ENCODE measurements at regions not wholly inside any gene's neighbourhood (a gene's known extent, or its start where the extent isn't known, plus 50 kb on each side); places are given as distances from the start of the nearest gene placed in this dataset.

DNA sequence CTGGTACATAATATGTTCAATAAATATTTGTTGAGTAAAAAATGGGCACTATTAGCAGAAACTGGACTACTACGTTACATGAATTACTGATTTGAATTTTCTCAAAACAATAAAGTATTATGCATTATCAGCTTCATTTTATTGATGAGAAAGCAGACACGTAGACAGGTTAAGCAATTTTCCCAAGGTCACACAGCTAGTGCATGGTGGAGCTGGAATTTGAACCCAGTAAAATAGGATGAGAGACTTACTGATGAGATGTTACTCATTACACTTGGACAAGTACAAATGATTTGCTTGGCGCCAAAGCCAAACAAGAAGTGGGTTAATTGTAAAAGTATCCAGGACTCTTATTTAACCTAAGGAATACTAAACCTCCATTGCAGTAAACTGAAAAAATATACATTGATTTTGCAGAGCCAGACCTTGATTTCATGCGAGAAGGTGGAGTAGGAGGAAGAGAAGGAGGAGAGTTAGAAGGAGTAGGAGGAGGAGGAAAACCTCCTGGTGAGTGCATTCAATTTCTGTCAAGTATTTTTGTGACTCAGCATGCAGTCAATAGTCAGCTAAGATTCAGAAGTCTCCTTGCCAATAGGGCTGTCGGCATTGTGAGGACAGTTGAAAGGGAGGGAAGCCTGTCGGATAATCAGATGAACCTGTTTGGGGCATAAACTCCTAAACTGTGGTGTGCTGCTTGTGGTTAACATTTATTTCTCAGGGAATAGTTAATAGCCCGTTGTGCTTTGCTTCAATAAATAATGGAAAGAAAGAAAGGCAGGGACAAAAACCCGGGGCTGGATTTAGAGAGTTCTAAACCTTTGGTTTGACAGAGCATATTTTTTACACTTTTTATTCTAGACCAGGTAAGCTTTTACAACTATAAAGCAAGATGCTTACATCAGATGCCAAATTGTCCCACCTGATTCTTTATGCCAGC is 77.0 kb upstream of the TACR1 start:
- DNase-seq = no peak

DNA sequence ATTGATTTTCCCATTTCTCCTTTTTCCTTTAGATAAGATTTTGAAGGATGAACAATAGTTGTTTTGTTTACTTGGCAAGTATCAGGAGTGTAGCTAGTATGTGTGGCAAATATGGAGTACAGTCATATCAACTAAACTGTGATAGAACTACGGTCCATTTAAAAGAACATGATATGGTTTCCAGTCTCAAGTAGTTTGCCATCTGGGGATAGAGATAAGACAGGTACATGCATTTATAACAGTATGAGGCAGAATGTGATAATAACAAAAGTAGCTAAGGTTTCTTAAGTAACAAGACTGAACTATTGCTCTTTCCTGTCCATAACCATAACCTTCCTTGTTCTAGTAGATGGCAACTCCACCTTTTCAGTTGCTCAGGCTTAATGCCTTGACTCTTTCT is 75.6 kb upstream of the TACR1 start:
- no peak for DNase-seq

DNA sequence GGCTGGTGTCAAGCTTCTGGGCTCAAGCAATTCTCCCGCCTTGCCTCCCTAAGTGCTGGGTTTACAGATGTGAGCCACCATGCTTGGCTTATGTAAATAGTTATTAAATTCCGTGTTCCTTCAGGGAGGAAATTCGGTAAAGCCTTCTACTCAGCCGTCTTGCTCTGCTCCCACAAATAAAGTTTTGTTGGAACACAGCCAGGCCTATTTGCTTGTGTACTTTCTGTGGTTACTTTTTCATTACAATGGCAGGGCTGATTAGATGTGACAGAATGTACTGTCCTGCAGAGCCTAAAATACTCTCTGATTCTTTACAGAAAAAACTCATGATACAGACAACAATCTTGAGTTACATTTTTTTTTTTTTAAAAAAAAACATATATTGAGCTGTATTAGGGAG is 68.8 kb upstream of the TACR1 start:
- DNase-seq = no peak

DNA sequence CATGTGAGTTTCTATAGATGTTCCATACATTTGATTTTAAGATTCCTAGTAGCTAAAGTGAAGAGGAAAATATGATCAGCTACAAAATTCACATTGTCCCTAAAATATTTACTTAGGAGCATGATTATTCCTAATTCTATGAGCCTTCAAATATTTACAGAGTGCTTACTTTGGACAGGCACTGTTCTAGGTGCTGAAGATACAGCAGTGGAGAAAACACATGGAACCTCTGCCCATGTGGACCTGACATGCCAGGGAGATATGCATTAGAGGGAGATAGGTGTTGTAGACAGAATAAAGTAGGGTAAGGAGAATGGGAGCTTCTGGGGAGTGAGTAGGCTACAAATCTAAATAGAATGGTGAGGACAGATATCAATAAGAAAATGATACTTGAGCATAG is 62.6 kb upstream of the TACR1 start:
- no peak for DNase-seq

DNA sequence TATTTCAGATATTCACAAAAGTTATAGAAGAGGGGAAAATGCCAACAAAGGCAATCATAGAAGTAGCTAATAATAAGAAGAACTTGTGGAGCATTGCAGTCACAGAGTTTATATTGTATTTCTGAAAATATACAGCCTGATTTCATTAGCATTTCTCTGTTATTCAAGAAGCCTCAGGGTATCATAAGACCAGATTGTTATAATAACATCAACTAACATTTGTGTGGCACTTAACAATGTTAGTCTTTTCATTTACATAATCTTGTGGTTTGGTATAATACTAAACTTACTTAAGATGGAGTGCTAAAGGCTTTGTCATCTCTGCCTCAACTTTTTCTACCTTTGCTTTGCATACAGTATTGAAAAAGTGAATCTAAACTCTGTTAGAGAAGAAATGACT is 61.6 kb upstream of the TACR1 start:
- no peak for DNase-seq

DNA sequence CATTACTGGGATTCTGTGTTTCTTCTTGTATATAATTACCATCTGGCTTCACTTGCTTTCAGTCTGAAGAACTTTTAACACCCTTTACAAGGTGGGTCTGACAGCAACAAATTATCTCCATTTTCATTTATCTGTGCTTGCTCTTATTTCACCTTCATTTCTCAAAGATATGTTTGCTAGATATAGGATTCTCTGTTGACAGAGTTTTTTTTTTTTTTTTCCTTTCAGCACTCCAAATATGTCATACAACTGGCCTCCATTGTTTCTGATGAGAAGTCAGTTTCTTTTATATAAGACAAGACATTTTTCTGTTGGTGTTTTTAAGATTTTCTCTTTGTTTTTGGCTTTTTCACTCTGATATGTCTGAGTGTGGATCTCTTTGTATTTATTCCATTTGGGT is 59.3 kb upstream of the TACR1 start:
- DNase-seq = no peak

DNA sequence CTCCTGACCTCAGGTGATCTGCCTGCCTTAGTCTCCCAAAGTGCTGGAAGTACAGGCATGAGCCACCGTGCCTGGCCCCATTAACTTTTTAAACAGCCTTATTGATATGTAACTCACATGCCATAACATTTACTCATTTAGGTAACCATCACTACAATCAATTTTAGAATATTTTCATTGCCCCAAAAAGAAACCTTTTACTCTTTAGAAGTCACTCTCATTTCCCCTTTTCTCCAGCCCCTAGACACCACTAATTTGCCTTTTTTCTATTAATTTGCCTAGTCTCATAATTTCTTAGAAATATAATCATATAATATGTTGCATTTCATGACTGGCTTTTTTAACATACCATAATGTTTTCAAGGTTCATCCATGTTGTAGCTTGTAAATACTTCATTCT is 57.2 kb upstream of the TACR1 start:
- DNase-seq = no peak

DNA sequence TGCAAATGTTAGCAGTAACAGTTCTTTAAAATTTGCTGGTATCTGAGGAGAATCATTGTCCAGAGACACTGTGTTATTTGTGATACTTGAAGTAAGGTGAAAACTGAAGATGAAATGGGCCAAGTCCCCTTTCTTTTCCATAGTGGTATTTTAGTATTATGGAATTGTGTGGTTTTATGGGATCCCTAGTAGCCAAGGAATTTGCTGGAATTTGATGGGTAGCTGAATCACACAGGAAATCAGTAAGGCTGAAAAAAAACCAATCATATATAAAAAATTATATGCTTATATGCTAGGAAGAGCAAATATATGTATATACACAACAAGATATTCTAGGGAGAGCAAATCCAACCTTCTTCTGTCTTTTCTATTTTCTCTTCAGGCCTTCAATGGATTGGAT is 54.2 kb upstream of the TACR1 start:
- no peak for DNase-seq

DNA sequence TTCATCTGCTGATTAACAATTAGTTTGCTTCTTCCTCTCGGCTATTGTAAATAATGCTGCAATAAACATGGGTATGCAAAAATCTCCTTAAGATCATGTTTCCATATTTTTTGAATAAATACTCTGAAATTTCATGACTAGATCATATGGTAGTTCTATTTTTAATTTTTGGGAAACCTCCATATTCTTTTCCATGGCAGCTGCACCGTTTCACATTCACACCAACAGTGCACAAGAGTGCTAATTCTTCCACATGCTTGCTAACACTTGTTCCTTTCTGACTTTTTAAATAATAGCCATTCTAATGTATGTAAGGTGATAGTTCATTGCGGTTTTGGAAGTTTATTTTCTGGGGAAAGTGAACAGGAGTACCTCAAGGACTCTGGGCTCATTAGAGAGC is 52.6 kb upstream of the TACR1 start:
- no peak for DNase-seq
